22Rv1 (cell line): ENCODE measurements at regions not wholly inside any gene's neighbourhood (a gene's known extent, or its start where the extent isn't known, plus 50 kb on each side); places are given as distances from the start of the nearest gene placed in this dataset.

Experiments
- CTCF ChIP-seq: fragments of 450-650 bp; IDR thresholded peaks from 2 replicates; pipeline ENCODE4 v1.5.1; 2017; ENCODE audit warnings: mild to moderate bottlenecking
- ZFX ChIP-seq: fragments of 450-650 bp; IDR thresholded peaks from 2 replicates; pipeline ENCODE4 v1.6.1; 2017; ENCODE audit warnings: antibody characterized with exemption, borderline replicate concordance

- no peak for TF ChIP-seq CTCF
- no peak for TF ChIP-seq ZFX
Measured at GRCh38 chr1:185551008-185551407, 183.2 kb upstream of the HMCN1 start.
